ENCODE measurements at regions not wholly inside any gene's neighbourhood (a gene's known extent, or its start where the extent isn't known, plus 50 kb on each side); places are given as distances from the start of the nearest gene placed in this dataset.

DNA sequence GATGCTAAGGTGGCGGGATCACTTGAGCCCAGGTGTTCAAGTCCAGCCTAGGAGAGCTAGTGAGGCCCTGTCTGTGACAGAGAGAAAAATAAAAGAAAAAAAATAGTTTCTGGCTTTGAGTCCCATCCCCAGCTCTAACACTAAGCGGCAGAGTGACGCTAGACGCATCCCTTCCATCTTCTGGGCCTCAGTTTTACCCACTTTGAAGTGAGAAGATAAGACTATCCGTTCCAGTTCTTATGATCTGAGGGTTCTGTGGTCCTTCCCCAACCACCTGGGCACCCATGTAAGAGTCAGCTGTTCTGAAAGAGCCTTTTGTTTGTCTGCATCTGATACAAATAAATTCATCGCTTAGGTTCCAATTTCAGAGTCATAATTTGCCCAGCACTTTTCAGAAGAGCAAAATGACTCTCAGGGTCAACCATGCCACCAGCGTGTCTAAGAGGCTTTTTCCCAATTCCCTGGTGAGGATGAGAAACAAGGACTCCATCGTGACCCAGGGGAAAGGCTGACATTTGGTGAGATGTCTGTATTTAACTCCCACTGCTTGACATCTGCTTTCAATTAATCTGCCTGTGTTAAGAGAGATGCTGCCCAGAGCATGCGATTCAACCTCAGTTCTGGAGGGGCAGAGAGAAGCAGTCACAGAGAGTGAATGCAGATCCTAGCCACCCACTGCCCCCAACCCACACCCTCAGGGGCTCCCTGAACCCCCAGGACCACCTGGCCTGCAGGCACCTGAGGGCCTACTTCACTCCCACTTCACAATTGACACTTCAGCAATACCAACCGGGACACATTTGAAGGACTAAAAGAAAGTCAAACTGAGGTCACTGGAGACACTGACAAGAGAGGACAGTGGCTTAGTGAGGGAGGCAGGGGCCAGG, 131.6 kb upstream of the TOP1 start:
- Histone ChIP-seq H3K9me3 (ENCODE audit: low read length) (no peaks in the 10 kb centered on the region), H3K36me3 (ENCODE audit: low read depth, low read length) (no peaks in the 10 kb centered on the region), H3K4me2 (ENCODE audit: low read length) (no peak overlapping the region), H3K27ac (ENCODE audit: low read length) (no peak overlapping the region), H3K9me2 (replicated peaks; ENCODE audit: low read length) (no peaks in the 10 kb centered on the region), H3K79me2 (ENCODE audit: low read length) (no peaks in the 10 kb centered on the region), H3K9ac (ENCODE audit: low read length) (no peak overlapping the region), H3K4me1 (ENCODE audit: insufficient read depth, low read length) (no peaks in the 10 kb centered on the region), H4K20me1 (ENCODE audit: low read length) (no peaks in the 10 kb centered on the region), H3F3A (ENCODE audit: low read length, unreplicated experiment) (no peaks in the 10 kb centered on the region), H3K27me3 (ENCODE audit: low read length) (peaks cover 43% of the 10 kb centered on the region), H2AFZ (ENCODE audit: low read length) (no peak overlapping the region), H3K4me3 (ENCODE audit: low read length) (no peak overlapping the region)
- no peak for TF ChIP-seq EZH2phosphoT487 (IDR thresholded peaks at IDR 0.05; ENCODE audit: borderline replicate concordance, low read length)
- TF ChIP-seq EZH2 (IDR thresholded peaks at IDR 0.05; ENCODE audit: low read length, unreplicated experiment): no peak
- TF ChIP-seq, protein P1, sequence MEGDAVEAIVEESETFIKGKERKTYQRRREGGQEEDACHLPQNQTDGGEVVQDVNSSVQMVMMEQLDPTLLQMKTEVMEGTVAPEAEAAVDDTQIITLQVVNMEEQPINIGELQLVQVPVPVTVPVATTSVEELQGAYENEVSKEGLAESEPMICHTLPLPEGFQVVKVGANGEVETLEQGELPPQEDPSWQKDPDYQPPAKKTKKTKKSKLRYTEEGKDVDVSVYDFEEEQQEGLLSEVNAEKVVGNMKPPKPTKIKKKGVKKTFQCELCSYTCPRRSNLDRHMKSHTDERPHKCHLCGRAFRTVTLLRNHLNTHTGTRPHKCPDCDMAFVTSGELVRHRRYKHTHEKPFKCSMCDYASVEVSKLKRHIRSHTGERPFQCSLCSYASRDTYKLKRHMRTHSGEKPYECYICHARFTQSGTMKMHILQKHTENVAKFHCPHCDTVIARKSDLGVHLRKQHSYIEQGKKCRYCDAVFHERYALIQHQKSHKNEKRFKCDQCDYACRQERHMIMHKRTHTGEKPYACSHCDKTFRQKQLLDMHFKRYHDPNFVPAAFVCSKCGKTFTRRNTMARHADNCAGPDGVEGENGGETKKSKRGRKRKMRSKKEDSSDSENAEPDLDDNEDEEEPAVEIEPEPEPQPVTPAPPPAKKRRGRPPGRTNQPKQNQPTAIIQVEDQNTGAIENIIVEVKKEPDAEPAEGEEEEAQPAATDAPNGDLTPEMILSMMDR (conservative IDR thresholded peaks at IDR 0.05; ENCODE audit: low read depth, low read length): no peak
- no peak for ATAC-seq
- DNase-seq: no peak
- ChIA-PET CTCF (no interaction called here), POLR2A (ENCODE audit: unreplicated experiment) (no interaction called here)
- intact Hi-C loops (cut with micrococcal nuclease): no loop called here
- no TSS peak for BruUV-seq (replicated peaks)

DNA sequence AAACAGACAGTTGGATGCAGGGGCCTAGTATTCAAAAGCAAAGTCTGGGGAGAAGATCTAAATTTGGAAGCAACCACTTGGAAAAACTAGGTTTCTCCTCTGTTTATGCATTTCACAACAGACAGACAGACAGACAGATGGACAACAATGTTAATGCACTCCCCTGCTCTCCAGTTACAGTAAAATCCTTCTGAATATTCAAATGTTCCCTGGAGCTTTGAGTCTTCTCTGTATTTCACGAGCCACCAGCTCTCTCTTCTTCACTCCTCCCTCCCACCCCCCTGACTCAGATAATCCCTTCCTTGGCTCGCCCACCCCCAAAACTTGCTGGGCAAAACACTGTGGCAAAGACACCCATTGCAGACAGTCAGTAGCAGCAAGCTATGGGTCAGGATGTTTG, 129.3 kb upstream of the TOP1 start:
- no peaks in the 10 kb centered on the region for H3K79me2 ChIP-seq (ENCODE audit: low read length)
- H3K27me3 ChIP-seq (ENCODE audit: low read length): peaks cover 59% of the 10 kb centered on the region
- POLR2A ChIA-PET (ENCODE audit: unreplicated experiment): no interaction called here
- CTCF ChIA-PET: no interaction called here
- H2AFZ ChIP-seq (ENCODE audit: low read length): no peak overlapping the region
- DNase-seq (no peak), ATAC-seq (no peak)
- intact Hi-C loops (cut with micrococcal nuclease): no loop called here
- no peak for TF ChIP-seq EZH2 (IDR thresholded peaks at IDR 0.05; ENCODE audit: low read length, unreplicated experiment)
- TF ChIP-seq, protein P1 (conservative IDR thresholded peaks at IDR 0.05; ENCODE audit: low read depth, low read length): no peak
- no peak for TF ChIP-seq EZH2phosphoT487 (IDR thresholded peaks at IDR 0.05; ENCODE audit: borderline replicate concordance, low read length)
- no peaks in the 10 kb centered on the region for H3K9me3 ChIP-seq (ENCODE audit: low read length)
- H3K4me3 ChIP-seq (ENCODE audit: low read length): no peak overlapping the region
- no peaks in the 10 kb centered on the region for H3F3A ChIP-seq (ENCODE audit: low read length, unreplicated experiment)
- no TSS peak for BruUV-seq (replicated peaks)
- H3K9ac ChIP-seq (ENCODE audit: low read length): no peak overlapping the region
- no peaks in the 10 kb centered on the region for H3K36me3 ChIP-seq (ENCODE audit: low read depth, low read length)
- no peaks in the 10 kb centered on the region for H3K4me1 ChIP-seq (ENCODE audit: insufficient read depth, low read length)
- H3K9me2 ChIP-seq (replicated peaks; ENCODE audit: low read length): no peaks in the 10 kb centered on the region
- no peaks in the 10 kb centered on the region for H4K20me1 ChIP-seq (ENCODE audit: low read length)
- no peak overlapping the region for H3K27ac ChIP-seq (ENCODE audit: low read length)
- no peak overlapping the region for H3K4me2 ChIP-seq (ENCODE audit: low read length)

DNA sequence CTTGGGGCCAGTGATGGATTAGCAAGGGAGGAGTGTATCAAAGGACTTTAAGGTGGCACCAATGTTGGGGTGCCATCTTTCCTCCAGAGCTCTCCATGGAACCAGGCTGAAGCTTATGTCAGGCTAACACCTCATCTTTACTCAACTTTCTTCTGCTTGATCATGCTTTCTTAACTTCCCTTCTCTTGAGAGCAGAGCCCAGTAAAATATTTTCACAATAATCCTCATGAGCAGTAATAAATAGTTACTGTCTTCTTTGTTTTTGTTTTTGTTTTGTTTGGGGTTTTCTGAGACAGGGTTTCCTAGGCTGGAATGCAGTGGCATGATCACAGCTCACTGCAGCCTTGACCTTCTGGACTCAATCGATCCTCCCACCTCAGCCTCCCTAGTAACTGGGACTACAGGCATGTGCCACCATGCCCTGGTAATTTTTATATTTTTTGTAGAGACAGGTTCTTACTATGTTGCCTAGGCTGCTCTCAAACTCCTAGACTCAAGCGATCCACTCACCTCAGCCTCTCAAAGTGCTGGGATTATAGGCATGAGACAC, 127.9 kb upstream of the TOP1 start:
- ChIA-PET POLR2A (ENCODE audit: unreplicated experiment) (no interaction called here), CTCF (no interaction called here)
- Histone ChIP-seq H3K4me1 (ENCODE audit: insufficient read depth, low read length) (no peaks in the 10 kb centered on the region), H3K9ac (ENCODE audit: low read length) (no peak overlapping the region), H2AFZ (ENCODE audit: low read length) (no peak overlapping the region), H3K27me3 (ENCODE audit: low read length) (peaks cover 55% of the 10 kb centered on the region), H3K9me3 (ENCODE audit: low read length) (no peaks in the 10 kb centered on the region), H3K9me2 (replicated peaks; ENCODE audit: low read length) (no peaks in the 10 kb centered on the region), H3K27ac (ENCODE audit: low read length) (no peak overlapping the region), H3F3A (ENCODE audit: low read length, unreplicated experiment) (no peaks in the 10 kb centered on the region), H3K36me3 (ENCODE audit: low read depth, low read length) (no peaks in the 10 kb centered on the region), H4K20me1 (ENCODE audit: low read length) (no peaks in the 10 kb centered on the region), H3K4me3 (ENCODE audit: low read length) (no peak overlapping the region), H3K79me2 (ENCODE audit: low read length) (no peaks in the 10 kb centered on the region), H3K4me2 (ENCODE audit: low read length) (no peak overlapping the region)
- DNase-seq (no peak), ATAC-seq (no peak)
- no TSS peak for BruUV-seq (replicated peaks)
- TF ChIP-seq, protein P1 (conservative IDR thresholded peaks at IDR 0.05; ENCODE audit: low read depth, low read length): no peak
- TF ChIP-seq EZH2 (IDR thresholded peaks at IDR 0.05; ENCODE audit: low read length, unreplicated experiment) (no peak), EZH2phosphoT487 (IDR thresholded peaks at IDR 0.05; ENCODE audit: borderline replicate concordance, low read length) (no peak)
- intact Hi-C loops (cut with micrococcal nuclease): no loop called here
